Kidney (tissue), 13 donors: ENCODE measurements at regions not wholly inside any gene's neighbourhood (a gene's known extent, or its start where the extent isn't known, plus 50 kb on each side); places are given as distances from the start of the nearest gene placed in this dataset.

Experiments
- DNase-seq, 5 donors: peaks; one replicate each; pipeline ENCODE4 v3.0.0-alpha.2; 2013 to 2020
- FAIRE-seq: peaks from 2 replicates; lab custom pipeline; 2012; peaks lifted over from hg19 to GRCh38; lab: Jason Lieb, UNC
- H3K27ac ChIP-seq, 2 donors: one replicate each; pipeline ENCODE4 v1.7.0; 2013; ENCODE audit warnings: low read depth in 2 of 2, low read length in 2 of 2, inconsistent platforms in 1 of 2
- H3K27me3 ChIP-seq: one replicate; pipeline ENCODE4 v1.7.1; 2013; ENCODE audit warnings: low read length, inconsistent platforms; ENCODE audit not compliant: control insufficient read depth, insufficient read depth
- H3K36me3 ChIP-seq, 3 donors: one replicate each; pipeline versions ENCODE4 v1.7.0 to v1.7.1; 2013; ENCODE audit warnings: low read length in 3 of 3, control low read depth in 1 of 3, inconsistent platforms in 1 of 3; ENCODE audit not compliant: insufficient read depth in 3 of 3, control insufficient read depth in 2 of 3
- H3K4me1 ChIP-seq, 3 donors: one replicate each; pipeline versions ENCODE4 v1.7.0 to v1.7.1; 2013; ENCODE audit warnings: low read length in 3 of 3, inconsistent platforms in 1 of 3, low read depth in 1 of 3; ENCODE audit not compliant: control insufficient read depth in 2 of 3, insufficient read depth in 2 of 3
- H3K4me3 ChIP-seq, 3 donors: one replicate each; pipeline versions ENCODE4 v1.7.0 to v1.8.1; 2013; ENCODE audit warnings: low read length in 3 of 3, control low read depth in 1 of 3, inconsistent platforms in 1 of 3
- H3K9ac ChIP-seq, 3 donors: one replicate each; pipeline versions ENCODE4 v1.7.0 to v1.7.1; 2013; ENCODE audit warnings: low read length in 3 of 3, control low read depth in 1 of 3, inconsistent platforms in 1 of 3
- H3K9me3 ChIP-seq, 3 donors: one replicate each; pipeline versions ENCODE4 v1.7.0 to v1.7.1; 2013; ENCODE audit warnings: low read length in 3 of 3, control low read depth in 1 of 3, inconsistent platforms in 1 of 3; ENCODE audit not compliant: control insufficient read depth in 2 of 3, insufficient read depth in 1 of 3
- CTCF ChIP-seq: IDR thresholded peaks from 3 replicates; pipeline ENCODE4 v1.5.1; 2012; ENCODE audit warnings: mild to moderate bottlenecking, moderate library complexity, borderline replicate concordance; ENCODE audit not compliant: insufficient read depth; ENCODE audit errors: extremely low read depth
- intact Hi-C: fragments of 100-400 bp; cut with DNase I; formaldehyde crosslinking; loops from one replicate; pipeline ENCODE4 v1.11.1; 2022
- donor health status: control.
- donor health status: control.
- donor health status: control.
- donor health status: control.
- donor health status: control.
- donor health status: DM: yes; HTN: yes; CAD: no.
- donor health status: Normal renal cell carcinoma (clear cell type).

GRCh38 chr2:118165595-118165994 is 77.3 kb downstream of the INSIG2 start:
- no peak for DNase-seq
- H3K36me3 ChIP-seq = no peaks in the 10 kb centered on the region
- no peak for TF ChIP-seq CTCF
- H3K27ac ChIP-seq = no peak overlapping the region
- no peak overlapping the region for H3K9ac ChIP-seq
- FAIRE-seq = no peak
- H3K27me3 ChIP-seq = no peaks in the 10 kb centered on the region
- no peak overlapping the region for H3K4me3 ChIP-seq
- intact Hi-C loops = no loop called here
- H3K4me1 ChIP-seq = no peaks in the 10 kb centered on the region
- H3K9me3 ChIP-seq = no peaks in the 10 kb centered on the region
